SK-N-SH (cell line): ENCODE measurements at regions not wholly inside any gene's neighbourhood (a gene's known extent, or its start where the extent isn't known, plus 50 kb on each side); places are given as distances from the start of the nearest gene placed in this dataset.

ENCODE experiments used
- CTCF ChIA-PET: fragments of 300-600, 350-600 bp; formaldehyde crosslinking; extraction: SDS; loops from one replicate; lab custom pipeline; 2021; lab: Yijun Ruan, JAX
- POLR2A ChIA-PET: fragments of 350-600 bp; sonication (Branson Sonifier 250); formaldehyde crosslinking; extraction: SDS; loops from one replicate; lab custom pipeline; 2020; ENCODE audit warnings: antibody characterized with exemption, inconsistent platforms; lab: Yijun Ruan, JAX
- DNase-seq: peaks from one replicate; pipeline ENCODE4 v3.0.0; 2012
- H2AFZ ChIP-seq: fragments of 200-600 bp; sonication (generic); 2 replicates; pipeline ENCODE4 v1.8.1; 2016; ENCODE audit warnings: antibody characterized with exemption, mild to moderate bottlenecking, low read depth
- H3F3A ChIP-seq: fragments of 200-600 bp; sonication (generic); replicated peaks from 2 replicates; pipeline ENCODE3; 2016; ENCODE audit warnings: antibody characterized with exemption, mild to moderate bottlenecking; ENCODE audit not compliant: insufficient read depth
- H3K27ac ChIP-seq, 2 experiments: fragments of 200-500 bp in 1 of 2; fragments of 200-600 bp in 1 of 2; sonication (Bioruptor generic) in 1 of 2; sonication (generic), shearing (Covaris generic) in 1 of 2; 2 replicates each; pipeline versions ENCODE4 v1.5.1 to v1.6.1; 2014 to 2016; ENCODE audit warnings: low read depth in 2 of 2, inconsistent platforms in 1 of 2, low read length in 1 of 2, mild to moderate bottlenecking in 1 of 2, mixed read lengths in 1 of 2
- H3K27me3 ChIP-seq: fragments of 200-600 bp; sonication (generic), shearing (Covaris generic); 2 replicates; pipeline ENCODE4 v1.6.1; 2016; ENCODE audit warnings: mixed run types; ENCODE audit not compliant: insufficient read depth
- H3K36me3 ChIP-seq, 2 experiments: fragments of 200-500 bp in 1 of 2; fragments of 200-600 bp in 1 of 2; sonication (Bioruptor generic) in 1 of 2; sonication (generic) in 1 of 2; replicated peaks in 1 of 2; 2 replicates each; pipeline versions ENCODE3 to v1.5.1; 2014 to 2016; ENCODE audit warnings: low read length in 1 of 2, mild to moderate bottlenecking in 1 of 2; ENCODE audit not compliant: insufficient read depth in 2 of 2, control insufficient read depth in 1 of 2
- H3K4me1 ChIP-seq, 2 experiments: fragments of 200-500 bp in 1 of 2; fragments of 200-600 bp in 1 of 2; sonication (Bioruptor generic) in 1 of 2; sonication (generic), shearing (Covaris generic) in 1 of 2; 2 replicates each; pipeline versions ENCODE4 v1.5.1 to v1.6.1; 2014 to 2016; ENCODE audit warnings: low read depth in 1 of 2, low read length in 1 of 2, mixed run types in 1 of 2; ENCODE audit not compliant: insufficient read depth in 2 of 2, control insufficient read depth in 1 of 2
- H3K4me2 ChIP-seq: fragments of 200-600 bp; sonication (generic), shearing (Covaris generic); 2 replicates; pipeline ENCODE4 v1.6.1; 2017; ENCODE audit warnings: mixed run types
- H3K4me3 ChIP-seq, 2 experiments: fragments of 200-500 bp in 1 of 2; fragments of 200-600 bp in 1 of 2; sonication (Bioruptor generic) in 1 of 2; sonication (generic), shearing (Covaris generic) in 1 of 2; 2 replicates each; pipeline versions ENCODE4 v1.5.1 to v1.8.1; 2014 to 2016; ENCODE audit warnings: low read depth in 2 of 2, inconsistent platforms in 1 of 2, low read length in 1 of 2, mild to moderate bottlenecking in 1 of 2, mixed read lengths in 1 of 2, moderate library complexity in 1 of 2
- H3K79me2 ChIP-seq: fragments of 200-600 bp; sonication (generic); 2 replicates; pipeline ENCODE4 v1.8.1; 2017; ENCODE audit warnings: mild to moderate bottlenecking; ENCODE audit not compliant: insufficient read depth
- H3K9ac ChIP-seq: fragments of 200-600 bp; sonication (generic); 2 replicates; pipeline ENCODE4 v1.6.1; 2017; ENCODE audit warnings: mixed run types
- H3K9me2 ChIP-seq: fragments of 200-600 bp; sonication (generic); 2 replicates; pipeline ENCODE4 v1.6.1; 2017; ENCODE audit warnings: mixed run types
- H3K9me3 ChIP-seq: fragments of 200-600 bp; sonication (generic); 2 replicates; pipeline ENCODE4 v1.6.1; 2017; ENCODE audit warnings: mixed run types, mild to moderate bottlenecking, moderate library complexity
- H4K20me1 ChIP-seq: fragments of 200-600 bp; sonication (generic); 2 replicates; pipeline ENCODE4 v1.6.1; 2017; ENCODE audit warnings: mild to moderate bottlenecking, mixed run types; ENCODE audit not compliant: insufficient read depth
- ELF1 ChIP-seq: IDR thresholded peaks from 2 replicates; pipeline ENCODE4 v1.4.0; 2012
- FOSL2 ChIP-seq: IDR thresholded peaks from 2 replicates; pipeline ENCODE4 v1.4.0; 2012; ENCODE audit warnings: low read depth, mild to moderate bottlenecking, moderate library complexity, borderline replicate concordance
- FOXJ3 ChIP-seq: sonication (generic); formaldehyde crosslinking; IDR thresholded peaks from 2 replicates; pipeline ENCODE4 v1.5.1; 2020; ENCODE audit warnings: mild to moderate bottlenecking, missing genetic modification reagents
- FOXM1 ChIP-seq: IDR thresholded peaks from 2 replicates; pipeline ENCODE4 v1.4.0; 2012; ENCODE audit warnings: low read depth, mild to moderate bottlenecking
- GATA2 ChIP-seq: sonication (generic); formaldehyde crosslinking; IDR thresholded peaks from 2 replicates; pipeline ENCODE4 v1.5.0; 2020; ENCODE audit warnings: mild to moderate bottlenecking, missing genetic modification reagents
- IRF3 ChIP-seq: fragments of 150-350 bp; IDR thresholded peaks from 2 replicates; pipeline ENCODE4 v1.6.1; 2016; ENCODE audit warnings: mild to moderate bottlenecking, low read depth, low read length
- JUND ChIP-seq: IDR thresholded peaks from 2 replicates; pipeline ENCODE4 v1.4.0; 2012
- MAX ChIP-seq: IDR thresholded peaks from 2 replicates; pipeline ENCODE4 v1.4.0; 2012; ENCODE audit warnings: low read depth
- NFIC ChIP-seq: IDR thresholded peaks from 2 replicates; pipeline ENCODE4 v1.4.0; 2012; ENCODE audit warnings: borderline replicate concordance
- RAD21 ChIP-seq: IDR thresholded peaks from 2 replicates; pipeline ENCODE4 v1.6.1; 2012; ENCODE audit warnings: mild to moderate bottlenecking, low read length
- SMC3 ChIP-seq: IDR thresholded peaks from 2 replicates; pipeline ENCODE4 v1.6.1; 2012; ENCODE audit warnings: low read depth, low read length, improper control_type of control experiment
- TAF1 ChIP-seq: IDR thresholded peaks from 2 replicates; pipeline ENCODE4 v1.6.1; 2012; ENCODE audit warnings: low read depth, mild to moderate bottlenecking, low read length, moderate library complexity, borderline replicate concordance
- USF2 ChIP-seq: fragments of 150-350 bp; IDR thresholded peaks from 2 replicates; pipeline ENCODE4 v1.6.1; 2017; ENCODE audit warnings: antibody characterized with exemption, low read length, low read depth, borderline replicate concordance
- ZBTB33 ChIP-seq: IDR thresholded peaks from 2 replicates; pipeline ENCODE4 v1.4.0; 2012; ENCODE audit warnings: low read depth, borderline replicate concordance
- WGBS: methylation state at CpG from one replicate; pipeline ENCODE4 v1.1.6; 2017; ENCODE audit warnings: low lambda C conversion rate; 5-methylcytosine and 5-hydroxymethylcytosine counted together

- no peak overlapping the region for H3K27ac ChIP-seq
- TF ChIP-seq SMC3 (no peak), ELF1 (no peak), JUND (no peak), TAF1 (no peak), NFIC (no peak), IRF3 (no peak), RAD21 (no peak), GATA2 (CRISPR knock-in tag) (no peak)
- TF ChIP-seq, all 33 proteins: peak for 0
- Histone ChIP-seq H4K20me1 (no peaks in the 10 kb centered on the region), H3F3A (no peaks in the 10 kb centered on the region), H3K9me3 (peaks cover 14% of the 10 kb centered on the region; the same call in 1 of the 2 replicates), H3K27me3 (no peaks in the 10 kb centered on the region), H2AFZ (no peak overlapping the region), H3K4me2 (no peak overlapping the region), H3K36me3 (no peaks in the 10 kb centered on the region), H3K4me1 (no peaks in the 10 kb centered on the region), H3K9ac (no peak overlapping the region), H3K9me2 (no peaks in the 10 kb centered on the region), H3K79me2 (no peaks in the 10 kb centered on the region), H3K4me3 (no peak overlapping the region)
- CTCF ChIA-PET, result no interaction called here
- POLR2A ChIA-PET, result no interaction called here
- no peak for DNase-seq
- WGBS, result 49% methylated on average over 17 of the region's 23 CpGs
Measured at GRCh38 chr10:131636841-131637724, 263.7 kb upstream of the PPP2R2D start.

GRCh38 chr10:131638049-131638879 is 262.5 kb upstream of the PPP2R2D start:
- Histone ChIP-seq H3K4me3 (no peak overlapping the region), H3K9me3 (peaks cover 14% of the 10 kb centered on the region; the same call in 1 of the 2 replicates), H3K9me2 (no peaks in the 10 kb centered on the region), H3K4me2 (no peak overlapping the region), H3K27ac (no peak overlapping the region), H3K79me2 (no peaks in the 10 kb centered on the region), H4K20me1 (no peaks in the 10 kb centered on the region), H3K36me3 (no peaks in the 10 kb centered on the region), H3K9ac (no peak overlapping the region), H3K4me1 (no peaks in the 10 kb centered on the region), H3K27me3 (no peaks in the 10 kb centered on the region), H2AFZ (no peak overlapping the region), H3F3A (no peaks in the 10 kb centered on the region)
- TF ChIP-seq FOXJ3 (CRISPR knock-in tag) (no peak), USF2 (no peak), FOXM1 (no peak), ZBTB33 (no peak), FOSL2 (no peak), RAD21 (no peak), MAX (no peak), TAF1 (no peak), NFIC (no peak)
- POLR2A ChIA-PET, result no interaction called here
- WGBS, result 24% methylated on average over 6 of the region's 14 CpGs
- CTCF ChIA-PET, result no interaction called here
- no peak for DNase-seq
